AML-193 (cell line): ENCODE measurements at regions not wholly inside any gene's neighbourhood (a gene's known extent, or its start where the extent isn't known, plus 50 kb on each side); places are given as distances from the start of the nearest gene placed in this dataset.

Experiments used
- DNase-seq, 2 experiments: peaks; one replicate each; lab custom pipeline; 2025; lab: John Stamatoyannopoulos, UW

DNA sequence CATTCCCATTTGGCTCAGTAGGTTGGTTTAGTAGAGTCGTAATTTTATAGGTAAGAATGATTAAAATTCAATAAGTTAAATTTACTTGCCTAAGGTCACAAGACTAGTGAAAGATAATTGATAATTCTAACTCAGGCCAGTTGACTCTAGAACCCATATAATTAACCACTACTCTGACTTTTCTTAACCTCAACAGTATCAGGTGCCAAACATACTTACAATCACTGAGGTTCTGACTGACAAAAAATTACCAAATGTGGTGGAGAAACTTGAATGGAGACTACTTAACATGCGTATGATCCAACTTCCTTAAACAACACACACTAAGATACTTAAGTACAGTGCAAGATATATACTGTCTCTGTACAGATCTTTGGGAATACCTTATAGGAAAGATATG lies 667.3 kb upstream of the SORCS1 start:
- no peak for DNase-seq

DNA sequence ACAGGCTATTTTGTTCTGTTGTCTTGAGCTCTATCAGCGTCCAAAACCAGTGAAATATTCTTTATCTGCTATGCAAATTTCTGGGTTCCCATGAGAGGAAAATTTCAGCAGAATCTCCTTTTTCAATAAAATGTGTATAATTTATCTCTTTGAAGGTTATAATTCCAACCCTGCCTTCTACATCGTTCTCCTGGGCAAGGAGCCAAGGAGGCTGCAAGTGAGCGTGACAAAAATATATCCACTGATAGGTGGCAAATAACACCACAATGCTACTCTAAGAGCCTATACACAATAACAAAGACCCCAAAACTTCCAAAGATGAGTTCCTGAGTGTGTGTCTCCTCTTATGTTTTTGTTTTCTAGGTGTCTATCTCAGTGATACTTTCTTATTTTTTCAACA lies 664.7 kb upstream of the SORCS1 start:
- no peak for DNase-seq

DNA sequence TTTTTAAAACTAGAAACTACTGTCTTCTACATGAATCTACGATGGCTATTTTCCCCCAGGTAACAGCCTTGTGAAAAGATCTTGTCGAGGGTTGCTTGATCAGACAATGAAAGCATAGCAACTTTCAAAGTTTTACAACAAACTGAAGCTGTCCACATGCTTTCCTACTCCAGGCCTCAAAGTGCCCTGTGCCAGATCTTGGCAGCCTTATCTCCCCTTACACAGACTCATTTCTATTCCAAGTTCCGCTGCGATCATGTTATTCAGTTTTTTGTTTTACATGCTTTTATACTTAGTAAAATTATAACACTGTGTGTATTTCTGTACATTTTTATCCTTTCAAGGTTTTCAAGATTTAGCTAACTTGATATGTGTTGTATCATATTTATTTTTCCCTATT lies 661.7 kb upstream of the SORCS1 start:
- DNase-seq = no peak

DNA sequence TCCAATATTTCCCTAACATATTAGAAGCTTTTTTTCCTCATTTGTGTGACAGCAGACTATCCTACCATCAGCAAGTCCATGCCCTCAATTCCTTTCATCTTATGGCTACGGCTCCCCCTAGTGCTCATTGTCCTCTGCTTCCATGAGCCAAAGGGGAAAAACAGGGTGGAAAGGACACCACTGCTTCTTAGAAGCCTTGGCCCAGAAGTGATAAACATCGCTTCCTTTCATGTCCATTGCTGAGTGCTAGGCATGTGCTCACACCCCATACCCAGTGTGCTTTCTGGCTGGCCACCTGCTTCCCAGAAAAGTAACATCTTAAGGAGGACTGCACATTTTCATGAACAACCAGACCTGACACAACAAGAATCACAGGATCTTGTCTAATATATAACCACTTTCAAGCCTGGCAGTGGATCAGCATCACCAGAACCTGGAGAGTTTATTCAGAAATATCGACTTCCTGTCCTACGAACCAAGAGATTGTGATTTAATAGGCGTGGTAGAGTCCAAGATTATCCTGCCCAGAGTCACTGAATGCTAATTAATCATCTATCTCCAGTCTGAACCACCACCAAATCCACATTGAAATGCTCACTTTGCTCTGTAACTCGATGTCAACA lies 650.5 kb upstream of the SORCS1 start:
- peak; percentile 41 to 45 for DNase-seq

DNA sequence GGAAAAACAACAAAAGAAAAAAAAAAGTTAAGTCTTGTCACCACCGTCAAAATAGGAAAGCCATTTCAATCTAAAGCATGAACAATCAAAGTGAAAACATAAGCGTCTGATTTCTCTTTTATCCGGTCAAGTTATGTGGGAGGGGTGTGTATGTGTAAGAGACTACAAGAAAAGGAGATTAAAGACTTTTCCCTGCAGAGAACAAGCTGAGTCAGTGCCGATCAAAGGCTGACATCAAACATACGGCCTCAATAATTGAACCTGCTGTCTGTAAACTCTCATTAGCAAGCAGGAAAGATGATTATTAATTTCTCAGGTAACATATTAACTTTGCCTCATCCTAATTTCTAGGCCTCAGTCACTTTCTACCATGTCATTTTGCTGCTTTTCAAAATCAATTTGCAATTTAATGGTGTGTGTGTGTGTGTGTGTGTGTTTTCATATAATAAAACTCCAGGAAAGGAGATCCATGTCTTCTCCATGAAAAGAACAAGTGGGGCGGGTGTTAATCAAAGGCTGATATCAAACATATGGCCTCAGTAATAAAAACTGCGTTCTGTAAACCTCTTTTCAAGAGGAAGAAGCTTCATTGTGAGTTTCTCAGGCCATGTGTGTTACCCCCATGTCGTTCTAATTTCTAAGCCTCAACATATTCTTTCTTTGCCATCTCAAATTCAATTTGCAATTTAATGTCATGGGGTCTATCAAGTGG lies 649.1 kb upstream of the SORCS1 start:
- DNase-seq = no peak

DNA sequence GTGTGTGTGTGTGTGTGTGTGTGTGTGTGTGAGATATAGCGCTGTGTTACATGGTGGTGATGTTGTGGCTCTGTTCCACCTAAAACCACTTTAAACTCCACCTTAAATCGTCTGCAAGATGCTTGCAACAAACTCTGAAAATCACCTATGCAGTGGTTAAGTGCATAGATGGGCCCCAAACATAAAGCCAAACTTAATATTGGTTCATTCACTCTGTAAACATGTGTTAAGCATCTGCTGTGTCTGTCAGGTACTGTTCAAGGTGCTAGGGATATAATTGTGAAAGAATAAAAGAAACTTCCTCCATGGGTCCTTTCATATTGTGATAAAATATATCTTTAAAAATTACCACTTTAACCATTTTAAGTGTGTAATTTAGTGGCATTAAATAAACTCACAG lies 645.4 kb upstream of the SORCS1 start:
- no peak for DNase-seq

DNA sequence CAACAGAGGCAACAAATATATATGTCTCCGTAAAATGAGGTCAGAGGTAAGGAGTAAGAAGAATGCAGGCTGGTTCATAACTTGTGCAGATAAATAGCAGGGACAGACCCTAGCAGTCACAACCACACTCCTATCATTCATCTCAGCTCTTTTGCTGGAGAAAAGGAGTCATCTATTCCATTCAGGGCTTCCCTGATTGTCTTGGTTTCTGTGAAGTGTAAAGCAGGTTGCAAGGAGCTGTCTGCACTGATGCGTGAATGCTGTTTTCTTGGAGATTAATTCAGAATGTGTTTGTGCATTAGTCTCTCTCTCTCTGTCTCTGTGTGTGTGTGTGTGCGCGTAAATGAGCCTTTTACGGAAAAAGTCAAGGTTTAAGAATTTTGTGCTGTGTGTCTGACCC lies 643.3 kb upstream of the SORCS1 start:
- DNase-seq = no peak

DNA sequence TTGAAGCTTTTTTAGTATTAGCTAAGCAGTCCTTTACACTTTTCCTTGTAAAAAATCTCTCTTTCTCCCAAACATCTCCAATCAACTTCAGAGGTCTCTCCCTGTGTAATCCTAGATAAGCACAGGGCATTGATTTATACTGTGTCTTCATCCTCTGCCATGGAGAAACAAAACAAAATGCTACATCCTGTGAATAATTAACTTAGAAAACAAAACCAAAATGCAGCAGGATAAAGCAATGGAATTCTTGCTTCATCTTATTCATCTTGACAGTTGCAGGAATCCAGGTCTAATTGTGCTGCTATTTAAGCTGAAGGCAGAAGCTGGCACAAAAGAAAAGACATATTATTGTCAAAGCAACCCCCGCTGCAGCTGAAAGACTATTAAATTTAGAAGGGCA lies 641.5 kb upstream of the SORCS1 start:
- no peak for DNase-seq

DNA sequence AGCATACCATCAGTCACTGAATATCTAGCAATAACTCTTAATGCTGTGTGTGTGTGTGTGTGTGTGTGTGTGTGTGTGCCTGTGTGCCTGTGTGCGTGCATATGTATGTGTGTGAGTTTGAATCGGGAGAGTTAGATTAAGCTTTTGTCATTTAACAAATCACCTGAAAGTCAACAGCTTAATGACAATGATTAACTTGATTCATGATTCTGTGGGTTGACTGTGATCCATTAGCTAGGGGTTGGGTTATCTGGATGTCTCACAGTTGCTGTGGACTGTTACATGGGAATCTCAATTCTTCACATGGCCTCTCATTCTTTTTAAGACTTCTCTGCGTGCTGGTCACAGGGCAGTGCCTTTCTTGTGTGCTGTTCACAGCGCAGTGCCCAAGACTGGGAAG lies 639.0 kb upstream of the SORCS1 start:
- no peak for DNase-seq

DNA sequence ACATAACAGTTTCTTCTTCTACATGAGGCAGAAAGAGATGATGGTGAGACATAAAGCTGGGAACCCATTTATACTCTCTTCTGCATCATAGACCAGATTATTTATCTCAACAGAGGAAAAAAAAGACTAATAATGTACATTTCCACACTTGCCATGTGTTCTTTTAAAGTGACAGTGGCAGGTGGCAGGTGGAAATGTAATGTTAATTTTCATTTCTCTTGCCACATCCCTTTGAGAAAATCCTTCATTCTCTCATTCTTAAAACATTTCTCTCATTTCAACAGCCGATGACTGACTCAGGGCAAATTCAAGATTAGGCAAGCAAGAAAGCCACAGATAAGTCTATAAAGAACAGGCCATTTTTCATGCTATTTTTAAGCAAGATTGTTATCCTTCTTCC lies 635.6 kb upstream of the SORCS1 start:
- no peak for DNase-seq

DNA sequence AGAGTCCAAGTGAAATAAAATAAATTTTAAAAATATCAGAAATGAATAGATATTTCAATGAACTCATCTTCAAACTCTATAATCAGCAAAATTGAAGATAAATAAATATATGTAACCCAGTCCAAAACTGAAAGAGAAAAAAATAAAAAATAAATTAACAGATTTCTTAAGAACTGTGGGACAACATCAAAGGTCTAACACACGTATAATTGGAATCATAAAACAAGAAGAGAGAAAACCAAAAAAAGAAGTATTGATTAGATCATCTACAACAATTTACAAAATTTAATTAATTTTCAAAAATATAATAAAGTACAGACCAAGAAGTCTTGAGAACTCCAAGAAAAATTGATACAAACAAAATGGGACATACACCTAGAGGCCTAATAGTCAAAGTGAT lies 625.8 kb upstream of the SORCS1 start:
- DNase-seq = no peak

DNA sequence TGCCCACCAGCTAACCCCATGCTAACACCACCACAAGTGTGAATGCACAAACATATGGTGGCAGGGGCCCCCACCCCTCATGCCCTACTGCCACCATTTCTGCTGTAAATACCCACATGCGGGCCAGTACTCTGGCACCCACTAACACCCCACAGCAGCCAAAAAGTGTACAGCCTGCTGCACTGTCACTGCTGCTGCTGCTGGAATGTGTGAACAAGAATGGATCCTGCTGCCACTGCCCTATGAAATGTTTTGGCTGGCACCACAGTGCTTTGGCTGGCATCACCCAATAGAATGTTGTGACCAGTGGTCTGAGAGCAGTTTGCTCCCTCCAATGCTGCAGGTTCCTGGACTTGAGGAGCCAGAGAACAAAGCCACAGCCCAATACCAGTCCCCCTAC lies 606.6 kb upstream of the SORCS1 start:
- DNase-seq = no peak

DNA sequence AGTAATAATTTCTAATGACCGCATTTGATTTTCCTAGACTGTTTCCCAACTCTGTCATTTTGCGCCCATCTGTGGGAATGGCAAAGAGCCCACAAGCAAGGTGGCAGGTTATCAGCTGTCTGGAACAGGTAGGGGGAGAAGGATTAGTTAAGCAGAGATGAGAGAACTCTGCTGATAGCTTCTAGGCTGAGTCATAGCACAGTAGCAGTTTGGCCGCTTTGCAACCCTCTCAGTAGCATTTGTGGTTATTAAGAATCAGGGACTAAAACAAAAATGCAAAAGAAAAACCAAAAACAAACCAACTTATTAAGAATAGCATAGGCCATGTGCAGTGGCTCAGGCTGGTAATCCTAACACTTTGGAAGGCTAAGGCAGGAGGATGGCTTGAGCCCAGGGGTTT lies 602.7 kb upstream of the SORCS1 start:
- DNase-seq = no peak

DNA sequence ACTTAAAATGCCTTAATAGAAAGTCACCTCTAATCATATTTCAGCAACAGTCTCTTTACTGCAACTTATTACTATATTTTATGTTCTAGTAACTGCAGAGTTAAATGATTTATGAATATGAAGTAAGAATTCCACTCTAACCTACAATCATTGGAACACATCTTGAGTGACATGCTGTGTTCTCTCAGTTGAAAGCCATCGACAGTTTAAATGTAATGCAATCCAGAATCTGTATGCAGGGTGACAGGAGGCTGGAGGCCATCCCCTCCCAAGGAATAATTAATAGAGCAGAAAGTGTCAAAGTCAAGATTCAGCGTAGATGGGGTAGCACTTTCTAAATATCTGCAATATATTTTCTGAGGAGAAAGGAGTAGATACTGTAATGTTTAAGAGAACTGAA lies 590.3 kb upstream of the SORCS1 start:
- no peak for DNase-seq

DNA sequence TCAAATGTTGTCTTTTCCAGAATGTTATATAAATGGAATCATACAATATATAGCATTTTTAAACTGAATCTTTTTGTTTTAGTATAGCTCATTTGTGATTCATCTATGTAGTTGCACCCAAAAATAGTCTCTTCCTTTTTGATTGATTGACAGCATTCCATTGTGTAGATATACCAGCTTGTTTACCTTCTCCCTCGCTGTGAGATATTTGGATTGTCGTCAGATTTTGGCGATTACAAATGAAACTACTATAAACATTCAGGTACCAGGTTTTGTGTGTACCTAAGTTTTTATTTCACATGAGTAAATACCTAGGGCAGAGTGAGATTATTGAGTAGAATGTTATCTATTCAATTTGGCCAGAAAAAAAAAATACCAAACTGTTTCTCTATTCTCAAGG lies 584.7 kb upstream of the SORCS1 start:
- DNase-seq = no peak

DNA sequence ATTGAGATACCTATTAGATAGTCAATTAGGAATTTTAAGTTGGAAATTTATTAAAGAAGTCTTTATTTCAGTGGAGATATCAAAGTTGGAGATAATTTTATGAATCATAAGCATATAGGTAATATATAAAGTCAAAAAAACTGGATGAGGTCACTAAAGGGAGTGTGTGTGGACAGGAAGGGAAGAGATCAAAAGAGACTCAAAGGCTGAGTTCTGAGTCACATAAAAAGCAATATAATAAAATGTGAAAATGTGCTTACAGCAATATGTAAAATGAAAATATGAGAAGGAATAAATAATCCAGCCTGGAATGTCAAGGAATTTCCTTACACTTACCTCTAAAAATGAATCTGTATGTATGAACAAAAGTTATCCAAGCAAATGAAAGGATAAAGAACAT lies 583.3 kb upstream of the SORCS1 start:
- no peak for DNase-seq

DNA sequence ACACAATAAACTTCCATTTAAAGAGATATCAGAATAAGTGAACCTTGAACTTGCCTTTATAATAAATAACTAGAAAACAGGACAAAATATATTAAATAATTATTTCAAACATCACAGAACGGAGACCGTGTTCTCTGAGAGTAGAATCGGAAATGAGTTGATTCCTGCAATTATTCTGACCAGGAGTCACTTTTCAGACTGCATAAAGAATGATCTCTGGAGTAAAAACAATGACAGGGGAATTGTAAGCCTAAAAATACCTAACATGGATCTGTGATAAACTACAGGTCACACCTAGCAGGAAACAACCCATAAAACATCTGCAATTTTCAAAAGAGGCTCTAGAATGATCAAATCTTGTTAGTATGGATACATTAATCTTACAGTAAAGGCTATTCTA lies 577.5 kb upstream of the SORCS1 start:
- DNase-seq = no peak

DNA sequence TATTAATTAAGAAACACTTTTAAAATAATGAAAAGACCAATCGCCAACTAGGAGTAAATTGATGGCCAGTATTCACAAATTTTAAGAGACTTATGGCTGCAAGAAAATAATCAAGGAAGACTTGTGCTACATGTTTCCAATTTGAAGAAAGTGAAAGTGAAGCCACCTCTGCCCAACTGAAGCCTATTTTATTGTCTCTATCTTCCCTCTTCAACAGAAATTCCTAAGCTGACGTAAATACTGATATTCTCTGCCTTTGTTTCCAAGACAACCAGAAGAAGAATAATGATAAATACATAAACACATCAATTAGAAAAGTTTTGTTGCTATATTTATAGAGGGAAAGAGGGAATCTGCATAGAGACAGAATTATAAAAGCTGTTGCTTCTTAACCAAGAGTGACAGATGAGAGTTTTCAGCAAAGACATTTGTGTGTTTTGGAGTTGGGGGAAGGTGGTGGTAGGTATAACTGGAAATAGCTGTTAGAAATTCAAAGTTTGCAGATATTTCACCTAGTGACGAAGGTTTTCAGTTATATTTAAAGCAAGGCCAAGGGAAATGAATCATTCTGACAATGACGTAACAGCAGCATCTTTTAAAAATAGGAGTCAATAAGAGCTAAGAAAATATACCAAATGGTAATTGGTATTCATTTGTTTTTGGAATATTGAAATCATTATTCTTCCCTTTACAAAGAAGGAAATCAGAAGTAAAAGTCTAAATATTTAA lies 576.6 kb upstream of the SORCS1 start:
- DNase-seq = peak; percentile 7 to 30

DNA sequence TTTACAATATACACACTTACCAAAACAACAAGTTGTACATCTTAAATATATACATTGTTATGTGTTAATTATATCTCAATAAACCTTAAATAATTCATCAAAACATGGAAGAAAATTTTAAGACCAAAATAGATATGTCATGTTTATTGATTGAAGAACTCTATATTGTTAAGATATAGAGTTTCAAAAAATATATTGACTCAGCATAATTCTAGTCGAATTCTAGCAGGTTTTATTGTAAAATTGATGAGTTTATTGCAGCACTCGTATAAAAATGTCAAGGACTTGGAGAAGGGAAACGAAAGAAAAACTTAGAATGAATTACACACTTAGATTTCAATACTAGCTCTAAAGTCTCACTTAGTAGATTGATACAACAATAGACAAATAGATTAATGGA lies 575.4 kb upstream of the SORCS1 start:
- no peak for DNase-seq

DNA sequence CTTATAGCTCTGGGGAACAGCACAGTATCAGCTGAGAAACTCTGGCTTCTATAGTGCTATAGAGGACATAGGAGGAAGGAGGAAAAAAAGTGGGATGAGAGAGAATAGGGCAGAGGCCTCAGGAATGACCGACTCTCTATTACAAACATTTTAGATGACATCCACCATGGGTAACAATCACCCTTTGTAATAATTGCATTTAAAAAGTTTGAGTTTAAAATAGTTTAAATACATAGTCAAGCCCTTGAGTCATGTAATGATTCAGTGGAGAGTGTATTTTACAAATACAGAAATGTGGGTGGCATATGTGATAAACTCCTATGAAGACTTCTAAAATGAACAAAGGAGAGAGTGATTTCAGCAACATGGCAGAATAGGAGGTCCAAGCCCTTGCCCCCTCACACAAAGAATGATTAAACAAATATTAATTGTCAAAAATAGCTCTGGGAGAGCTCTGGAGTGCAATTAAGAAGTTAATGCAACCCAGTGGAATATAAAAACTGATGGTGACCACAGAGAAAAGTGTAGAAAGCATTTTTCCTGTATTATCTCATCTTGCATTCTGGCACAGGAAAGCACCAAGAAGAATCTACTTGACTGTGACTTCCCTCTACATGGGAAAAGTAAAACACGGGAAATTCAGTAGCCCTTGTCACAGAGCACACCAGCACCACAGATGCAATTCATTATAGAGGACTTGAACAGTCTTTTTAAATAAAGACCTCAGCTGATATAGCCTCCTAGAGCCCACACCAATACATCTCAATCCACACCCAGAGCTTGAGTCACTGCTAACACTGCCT lies 569.0 kb upstream of the SORCS1 start:
- DNase-seq = no peak

DNA sequence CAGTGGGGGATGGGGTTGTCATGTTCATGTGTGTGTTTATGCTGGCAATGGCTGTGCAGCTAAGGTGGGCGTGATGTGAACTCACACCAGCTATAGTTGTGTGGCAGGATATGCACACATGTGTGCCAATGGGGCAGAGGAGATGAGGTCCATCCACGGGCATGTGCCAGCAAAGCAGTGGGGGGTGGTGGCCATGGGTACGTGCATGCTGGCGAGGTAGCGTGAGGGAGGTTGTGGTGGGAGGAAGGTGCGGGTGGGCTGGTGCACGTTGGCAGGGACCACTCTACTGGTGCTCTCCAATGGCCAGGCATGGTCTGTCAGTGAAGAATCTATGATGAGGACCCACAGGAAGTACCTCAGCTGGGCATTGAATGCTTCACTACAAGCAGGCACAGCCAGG lies 567.5 kb upstream of the SORCS1 start:
- DNase-seq = no peak

DNA sequence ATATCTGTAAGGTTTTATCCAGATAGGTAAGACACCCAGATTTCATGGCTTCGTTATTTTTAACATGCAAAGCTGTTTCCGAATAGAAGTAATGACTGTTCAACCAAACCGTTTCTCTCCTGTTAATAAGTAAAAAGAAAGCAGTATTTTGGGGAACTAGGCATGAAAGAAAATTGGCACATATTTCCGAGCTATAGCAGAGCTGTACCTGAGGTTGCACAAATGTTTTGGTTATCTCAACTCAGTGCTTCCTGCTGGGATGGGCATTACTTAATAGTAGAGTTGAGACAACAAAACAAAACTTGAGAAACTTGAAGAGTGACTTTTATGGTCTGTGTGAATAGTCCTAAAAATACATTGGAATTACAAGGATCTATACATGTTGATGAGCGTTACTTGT lies 564.3 kb upstream of the SORCS1 start:
- DNase-seq = peak; percentile 66 to 73
